T47D (cell line): ENCODE measurements at regions not wholly inside any gene's neighbourhood (a gene's known extent, or its start where the extent isn't known, plus 50 kb on each side); places are given as distances from the start of the nearest gene placed in this dataset.

Source experiments
- DNase-seq, 2 experiments: peaks; one replicate each; pipeline versions ENCODE4 v3.0.0 to v3.0.0-alpha.2; 2011 to 2012; ENCODE audit warnings: low read depth in 1 of 2, low spot score in 1 of 2
- JUND ChIP-seq: IDR thresholded peaks from 2 replicates; pipeline ENCODE4 v1.6.1; 2012; ENCODE audit warnings: low read depth
- in situ Hi-C: cut with HindIII; loops from 2 replicates; pipeline ENCODE4 v1.10.0; 2016; ENCODE audit warnings: low sequenced_read_pairs, low pct_unique_long_range_greater_than_20kb

DNA sequence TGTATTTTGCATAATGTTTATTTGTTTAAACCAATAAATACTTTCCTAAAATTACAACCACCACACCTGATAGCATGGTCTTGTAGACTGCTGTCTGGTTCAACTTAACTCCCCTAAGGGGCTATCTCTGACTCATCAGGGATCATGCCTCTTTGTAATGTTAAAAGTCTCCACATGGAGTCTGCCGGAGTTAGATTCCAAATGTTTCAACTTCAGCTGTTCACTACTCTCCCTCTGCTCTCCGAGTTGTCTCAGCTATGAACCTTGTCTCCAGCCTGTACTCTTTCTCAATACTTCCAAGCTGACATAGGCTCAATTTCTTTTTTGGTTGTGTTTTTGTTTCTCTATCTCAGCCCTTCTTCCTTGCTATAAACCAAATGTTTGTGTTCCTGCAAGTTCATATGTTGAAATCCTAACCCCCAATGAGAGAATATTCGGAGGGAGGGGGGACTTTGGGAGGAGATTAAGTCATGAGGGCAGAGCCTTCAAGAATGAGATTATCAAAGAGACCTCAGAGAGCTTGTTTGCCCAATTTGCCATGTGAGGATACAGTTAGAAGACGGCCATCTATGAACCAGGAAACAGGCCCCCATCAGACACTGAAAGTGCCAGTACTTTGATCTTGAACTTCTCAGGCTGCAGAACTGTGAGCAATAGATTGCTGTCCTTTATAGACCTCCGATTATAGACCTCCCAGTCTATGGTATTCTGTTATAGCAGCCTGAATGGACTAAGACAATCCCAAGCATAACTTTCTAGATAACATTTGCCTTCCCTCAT lies 858.2 kb downstream of the VRK1 start:
- TF ChIP-seq JUND = no peak
- in situ Hi-C loops = no loop called here
- no peak for DNase-seq

DNA sequence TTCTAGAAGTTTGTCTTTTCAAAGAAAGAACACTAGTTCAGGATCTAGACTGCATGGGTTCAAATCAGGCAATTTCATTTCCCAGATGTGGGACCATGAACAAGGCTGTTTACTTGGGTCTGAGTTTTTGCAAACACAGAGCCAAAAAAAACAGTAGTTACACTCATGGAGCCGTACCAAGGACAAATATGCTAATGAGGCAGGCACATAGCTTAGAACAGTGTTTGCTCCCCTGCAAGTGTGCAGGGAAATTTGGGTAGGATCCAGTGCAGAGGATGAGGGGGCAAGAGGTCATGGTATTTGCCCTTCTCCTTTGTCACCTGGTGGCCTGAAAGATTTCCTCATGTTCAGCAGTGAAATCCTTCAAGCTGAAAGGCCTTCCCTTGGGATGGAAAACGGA lies 860.4 kb downstream of the VRK1 start:
- no peak for TF ChIP-seq JUND
- DNase-seq = no peak
- in situ Hi-C loops = no loop called here

DNA sequence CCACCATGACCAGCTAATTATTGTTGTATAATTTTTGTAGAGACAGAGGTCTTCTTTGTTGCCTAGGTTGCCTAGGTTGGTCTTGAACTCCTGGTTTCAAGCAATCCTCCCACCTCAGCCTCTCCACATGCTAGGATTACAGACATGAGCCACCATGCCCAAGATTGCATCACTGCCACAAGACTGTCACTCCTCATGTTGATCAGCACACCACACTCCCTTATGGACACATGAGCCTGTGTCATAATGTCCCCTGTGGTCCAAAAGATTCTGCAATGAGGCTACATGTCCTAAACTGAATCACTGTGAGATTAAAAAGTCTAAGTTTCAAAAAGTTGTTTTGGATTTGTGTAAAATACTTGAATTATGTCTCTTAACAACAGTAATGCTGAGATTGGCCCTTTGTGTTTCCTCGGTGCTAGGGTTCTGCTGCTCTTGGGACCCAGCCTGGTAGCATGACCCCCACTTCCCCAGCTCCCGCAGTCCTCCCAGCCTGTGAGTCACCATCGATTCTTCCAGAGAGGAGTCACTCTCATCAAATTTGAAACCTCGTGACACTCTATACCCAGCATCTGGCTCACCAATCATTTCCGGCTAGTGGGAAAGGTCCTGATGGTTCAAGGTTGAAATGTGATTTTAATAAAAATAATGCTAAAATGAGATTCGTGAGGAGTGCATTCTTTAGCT lies 890.9 kb downstream of the VRK1 start:
- in situ Hi-C loops = no loop called here
- TF ChIP-seq JUND = no peak
- DNase-seq = no peak

- TF ChIP-seq JUND = no peak
- no peak for DNase-seq
- in situ Hi-C loops = no loop called here
These were observed 891.6 kb downstream of the VRK1 start for GRCh38 chr14:97688631-97689336.

GRCh38 chr14:97692084-97692483 lies 894.9 kb downstream of the VRK1 start:
- in situ Hi-C loops = no loop called here
- TF ChIP-seq JUND = no peak
- no peak for DNase-seq

- in situ Hi-C loops = no loop called here
- no peak for DNase-seq
- TF ChIP-seq JUND = no peak
These were observed 898.3 kb downstream of the VRK1 start for GRCh38 chr14:97695456-97695981.

GRCh38 chr14:97697772-97698171 lies 900.6 kb downstream of the VRK1 start:
- no peak for TF ChIP-seq JUND
- in situ Hi-C loops = no loop called here
- no peak for DNase-seq

DNA sequence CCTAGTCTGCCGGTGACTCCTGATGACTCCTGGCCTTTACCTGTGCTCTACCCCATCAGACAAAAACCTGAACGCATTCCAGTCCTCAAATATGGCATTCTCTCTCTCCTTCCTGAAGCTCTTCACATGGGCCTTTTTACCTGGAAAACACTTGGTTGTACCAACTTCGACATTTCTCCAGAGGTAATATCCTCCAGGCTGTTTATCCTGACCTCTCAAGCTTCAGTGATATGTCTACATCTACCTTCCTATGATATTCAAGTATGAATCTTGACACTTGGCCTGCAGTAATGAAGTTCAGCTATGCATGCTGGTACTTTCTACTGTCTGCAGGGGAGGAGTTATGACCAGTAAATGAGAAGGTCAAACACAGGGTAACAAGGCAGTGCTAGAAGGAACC lies 901.8 kb downstream of the VRK1 start:
- in situ Hi-C loops = no loop called here
- no peak for TF ChIP-seq JUND

GRCh38 chr14:97703006-97703760 lies 906.0 kb downstream of the VRK1 start:
- DNase-seq = no peak
- in situ Hi-C loops = no loop called here
- no peak for TF ChIP-seq JUND

More for the DNA sequence above, 901.8 kb downstream of the VRK1 start:
- DNase-seq = no peak

DNA sequence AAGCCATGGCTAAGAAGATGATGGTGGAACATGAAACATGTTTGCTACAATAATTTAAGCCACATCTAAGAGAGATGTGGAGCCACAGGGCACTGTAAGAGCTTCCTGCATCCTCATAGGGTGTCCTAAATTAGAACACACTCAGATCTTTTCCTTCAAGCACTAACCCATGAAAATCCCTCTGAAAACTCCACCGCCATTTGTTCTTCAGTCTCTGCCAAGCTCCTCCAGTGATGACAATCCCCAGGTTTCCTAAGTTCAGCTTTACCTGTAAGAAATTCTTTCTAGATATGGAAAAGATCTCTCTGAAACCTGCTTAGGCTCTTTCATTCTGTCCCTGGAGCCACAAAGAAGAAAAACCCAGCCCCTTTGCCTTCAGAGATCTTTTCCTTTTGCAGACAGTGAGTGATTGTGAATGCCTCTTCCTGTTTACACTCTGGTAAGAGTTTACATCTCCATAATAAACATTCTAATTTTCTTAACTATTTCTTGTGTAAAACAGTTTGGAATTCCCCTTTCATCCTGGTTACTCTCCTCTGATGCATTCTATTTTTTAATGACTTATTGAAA lies 907.2 kb downstream of the VRK1 start:
- DNase-seq = no peak
- in situ Hi-C loops = no loop called here
- no peak for TF ChIP-seq JUND

DNA sequence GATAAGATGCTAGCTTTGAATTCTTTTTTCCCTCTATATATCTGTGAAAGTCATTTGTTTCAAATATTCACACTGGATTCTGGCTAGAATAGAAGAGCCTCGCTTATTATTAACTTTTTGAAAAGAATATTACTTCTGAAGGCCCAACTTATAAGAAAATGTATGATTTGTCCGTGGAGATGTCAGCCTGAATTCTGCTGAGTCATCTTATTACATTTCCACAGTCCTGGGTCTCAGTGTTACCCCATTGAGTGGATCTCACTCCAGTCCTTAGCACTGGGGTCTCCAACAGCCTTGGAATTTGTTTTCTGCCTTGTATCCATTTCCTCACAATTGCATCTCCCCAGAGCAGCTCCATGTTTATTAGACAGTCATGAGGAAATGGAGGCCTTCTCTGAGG lies 907.9 kb downstream of the VRK1 start:
- in situ Hi-C loops = no loop called here

GRCh38 chr14:97705976-97706375 lies 908.8 kb downstream of the VRK1 start:
- in situ Hi-C loops = no loop called here
- TF ChIP-seq JUND = no peak
- DNase-seq = no peak

More for the DNA sequence above, 907.9 kb downstream of the VRK1 start:
- no peak for TF ChIP-seq JUND
- no peak for DNase-seq
